K562 (cell line): ENCODE measurements at regions not wholly inside any gene's neighbourhood (a gene's known extent, or its start where the extent isn't known, plus 50 kb on each side); places are given as distances from the start of the nearest gene placed in this dataset.

Source experiments
- ARID2 ChIP-seq: fragments of 450-650 bp; IDR thresholded peaks from 2 replicates; pipeline ENCODE4 v1.6.1; 2017; ENCODE audit warnings: antibody characterized with exemption, mild to moderate bottlenecking
- CBX3 ChIP-seq, 2 experiments: IDR thresholded peaks; 1 replicate in 1 of 2; 2 replicates in 1 of 2; pipeline ENCODE4 v1.6.1; 2012; ENCODE audit warnings: inconsistent platforms in 2 of 2, low read length in 2 of 2, borderline replicate concordance in 1 of 2, control low read depth in 1 of 2
- CC2D1A ChIP-seq: fragments of 450-650 bp; IDR thresholded peaks from 2 replicates; pipeline ENCODE4 v1.6.1; 2017; ENCODE audit warnings: mild to moderate bottlenecking
- CREB3 ChIP-seq: fragments of 450-650 bp; conservative IDR thresholded peaks from 2 replicates; pipeline ENCODE4 v1.6.1; 2016; ENCODE audit warnings: missing genetic modification characterization, low read depth, mild to moderate bottlenecking, missing compliant biosample characterization, moderate library complexity
- FOXK2 ChIP-seq, 2 experiments: fragments of 450-650 bp; IDR thresholded peaks in 1 of 2; conservative IDR thresholded peaks in 1 of 2; 2 replicates each; pipeline ENCODE4 v1.6.1; 2016; ENCODE audit warnings: low read depth in 2 of 2, mild to moderate bottlenecking in 1 of 2
- HOXB6 ChIP-seq: fragments of 250-450 bp; sonication (Bioruptor Pico); IDR thresholded peaks from 2 replicates; pipeline ENCODE4 v1.5.1; 2022; ENCODE audit warnings: mild to moderate bottlenecking, borderline replicate concordance
- SMAD1 ChIP-seq: fragments of 150-350 bp; IDR thresholded peaks from 2 replicates; pipeline ENCODE4 v1.6.1; 2014; ENCODE audit warnings: low read length, low read depth; ENCODE audit not compliant: partially characterized antibody
- SNIP1 ChIP-seq: fragments of 450-650 bp; IDR thresholded peaks from 2 replicates; pipeline ENCODE4 v1.7.1; 2017; ENCODE audit warnings: low read depth, mild to moderate bottlenecking
- STAT5B ChIP-seq: fragments of 250-450 bp; sonication (Bioruptor Pico); IDR thresholded peaks from 2 replicates; pipeline ENCODE4 v1.8.0; 2021; ENCODE audit warnings: mild to moderate bottlenecking, inconsistent platforms
- ZNF431 ChIP-seq: sonication (generic); formaldehyde crosslinking; IDR thresholded peaks from 2 replicates; pipeline ENCODE4 v1.8.0; 2022; ENCODE audit warnings: mild to moderate bottlenecking, missing genetic modification reagents
- ZNF655 ChIP-seq: fragments of 250-450 bp; sonication (Bioruptor Pico); IDR thresholded peaks from 2 replicates; pipeline ENCODE4 v1.5.0; 2021
- TF ChIP-seq, protein P1 (sequence below): fragments of 450-650 bp; formaldehyde crosslinking; IDR thresholded peaks from 2 replicates; pipeline ENCODE4 v1.4.0; 2020; ENCODE audit warnings: mild to moderate bottlenecking, mixed read lengths

DNA sequence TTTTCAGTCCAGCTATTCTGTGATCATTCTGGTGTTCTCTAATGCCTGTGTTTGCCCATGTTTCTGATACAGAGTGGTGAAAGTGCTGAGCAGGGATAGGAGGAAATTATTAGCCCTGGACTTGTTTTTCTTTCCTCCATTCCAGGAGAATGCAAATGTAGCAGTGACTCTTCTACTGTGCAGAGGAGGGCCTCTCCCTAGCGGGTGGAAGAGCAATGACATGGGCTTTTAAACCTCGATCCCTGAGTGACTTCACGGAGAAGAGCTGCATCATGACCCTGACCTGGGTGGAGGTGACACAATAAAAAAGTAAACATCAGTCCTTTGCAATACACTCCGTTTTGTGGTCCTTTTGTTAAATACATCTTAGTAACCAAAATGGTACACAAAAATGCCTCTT lies 68.0 kb upstream of the NETO1 start (continued):
- TF ChIP-seq CREB3 (tag) (no peak), CC2D1A (no peak), ARID2 (no peak), HOXB6 (CRISPR knock-in tag) (no peak), ZNF431 (CRISPR knock-in tag) (no peak), SNIP1 (no peak), ZNF655 (no peak), FOXK2 (conservative IDR thresholded peaks at IDR 0.05 in 1 of 2, IDR thresholded peaks at IDR 0.05 in 1 of 2; ENCODE audit: low read depth in 2 of 2) (no peak), SMAD1 (no peak), STAT5B (CRISPR knock-in tag) (no peak), CBX3 (IDR thresholded peaks at IDR 0.05; ENCODE audit: borderline replicate concordance in 1 of 2, low read length in 2 of 2) (no peak)
- TF ChIP-seq, protein P1, sequence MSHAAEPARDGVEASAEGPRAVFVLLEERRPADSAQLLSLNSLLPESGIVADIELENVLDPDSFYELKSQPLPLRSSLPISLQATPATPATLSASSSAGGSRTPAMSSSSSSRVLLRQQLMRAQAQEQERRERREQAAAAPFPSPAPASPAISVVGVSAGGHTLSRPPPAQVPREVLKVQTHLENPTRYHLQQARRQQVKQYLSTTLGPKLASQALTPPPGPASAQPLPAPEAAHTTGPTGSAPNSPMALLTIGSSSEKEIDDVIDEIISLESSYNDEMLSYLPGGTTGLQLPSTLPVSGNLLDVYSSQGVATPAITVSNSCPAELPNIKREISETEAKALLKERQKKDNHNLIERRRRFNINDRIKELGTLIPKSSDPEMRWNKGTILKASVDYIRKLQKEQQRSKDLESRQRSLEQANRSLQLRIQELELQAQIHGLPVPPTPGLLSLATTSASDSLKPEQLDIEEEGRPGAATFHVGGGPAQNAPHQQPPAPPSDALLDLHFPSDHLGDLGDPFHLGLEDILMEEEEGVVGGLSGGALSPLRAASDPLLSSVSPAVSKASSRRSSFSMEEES (CRISPR knock-in tag), result no peak
